Gastroesophageal sphincter (tissue), 4 donors: ENCODE measurements at regions not wholly inside any gene's neighbourhood (a gene's known extent, or its start where the extent isn't known, plus 50 kb on each side); places are given as distances from the start of the nearest gene placed in this dataset.

ENCODE experiments used
- ATAC-seq: fragments of 150-250 bp; one replicate; pipeline ENCODE4 v1.9.1; 2016; ENCODE audit warnings: mild to moderate bottlenecking, moderate library complexity
- H3K27ac ChIP-seq, 4 donors: fragments of 200-600 bp; sonication (generic) in 3 of 4; 1 replicate in 3 of 4; 2 replicates in 1 of 4; pipeline ENCODE4 v1.5.1; 2016 to 2019
- H3K27me3 ChIP-seq: fragments of 200-600 bp; sonication (generic); one replicate; pipeline ENCODE4 v1.5.1; 2019
- H3K36me3 ChIP-seq, 2 donors: fragments of 200-600 bp; sonication (generic); one replicate each; pipeline ENCODE4 v1.5.1; 2019; ENCODE audit warnings: control low read depth in 1 of 2
- H3K4me1 ChIP-seq, 3 donors: fragments of 200-600 bp; sonication (generic); 1 replicate in 2 of 3; 2 replicates in 1 of 3; pipeline ENCODE4 v1.5.1; 2016 to 2019; ENCODE audit warnings: control low read depth in 2 of 3
- H3K4me3 ChIP-seq, 2 donors: fragments of 200-600 bp; sonication (generic); one replicate each; pipeline ENCODE4 v1.5.1; 2019; ENCODE audit warnings: mild to moderate bottlenecking in 1 of 2, moderate library complexity in 1 of 2
- H3K9me3 ChIP-seq, 3 donors: fragments of 200-600 bp; sonication (generic); one replicate each; pipeline ENCODE4 v1.5.1; 2017 to 2019; ENCODE audit warnings: control low read depth in 2 of 3
- EP300 ChIP-seq: sonication (generic); formaldehyde crosslinking; IDR thresholded peaks from one replicate; pipeline ENCODE4 v1.6.1; 2017; ENCODE audit warnings: antibody characterized with exemption, mild to moderate bottlenecking
- POLR2A ChIP-seq, 2 donors: fragments of 450-650 bp; IDR thresholded peaks; one replicate each; pipeline ENCODE4 v1.6.1; 2017; ENCODE audit warnings: antibody characterized with exemption in 2 of 2, mild to moderate bottlenecking in 2 of 2, moderate library complexity in 1 of 2
- POLR2AphosphoS5 ChIP-seq: sonication (generic); formaldehyde crosslinking; IDR thresholded peaks from one replicate; pipeline ENCODE4 v1.6.1; 2017; ENCODE audit warnings: antibody characterized with exemption
- WGBS, 2 donors: methylation state at CpG; one replicate each; pipeline ENCODE4 v1.1.5; 2018; ENCODE audit warnings: low coverage in 1 of 2; 5-methylcytosine and 5-hydroxymethylcytosine counted together
- TF ChIP-seq, protein P1 (sequence below), 4 experiments: fragments of 200-600 bp in 2 of 4; fragments of 450-650 bp in 2 of 4; sonication (generic) in 1 of 4; IDR thresholded peaks; one replicate each; pipeline ENCODE4 v1.5.1; 2017 to 2019; ENCODE audit warnings: antibody characterized with exemption in 4 of 4, mild to moderate bottlenecking in 2 of 4, moderate library complexity in 2 of 4

DNA sequence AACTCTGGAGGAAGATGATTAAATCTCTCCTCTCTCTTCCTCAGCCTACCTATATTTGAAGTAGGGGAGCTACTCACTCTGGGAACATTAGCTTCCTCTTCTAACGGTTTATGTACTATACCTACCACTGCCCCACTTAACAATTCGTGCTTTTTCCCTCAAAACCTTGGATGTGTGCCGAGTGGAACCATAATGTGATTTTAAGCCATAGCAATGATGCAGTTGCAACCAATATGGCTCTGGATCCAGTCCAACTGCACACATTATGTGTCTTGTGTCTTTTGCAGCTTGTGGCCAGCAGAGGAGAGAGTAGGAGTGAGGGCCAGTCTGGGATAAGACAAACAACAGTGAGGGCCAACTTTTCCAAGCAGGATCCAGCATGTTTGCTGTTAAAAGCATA lies 170.7 kb downstream of the GATA3 start:
- 33 to 48% methylated on average over 3 of the region's 3 CpGs for WGBS, 2 donors
- TF ChIP-seq, protein P1, sequence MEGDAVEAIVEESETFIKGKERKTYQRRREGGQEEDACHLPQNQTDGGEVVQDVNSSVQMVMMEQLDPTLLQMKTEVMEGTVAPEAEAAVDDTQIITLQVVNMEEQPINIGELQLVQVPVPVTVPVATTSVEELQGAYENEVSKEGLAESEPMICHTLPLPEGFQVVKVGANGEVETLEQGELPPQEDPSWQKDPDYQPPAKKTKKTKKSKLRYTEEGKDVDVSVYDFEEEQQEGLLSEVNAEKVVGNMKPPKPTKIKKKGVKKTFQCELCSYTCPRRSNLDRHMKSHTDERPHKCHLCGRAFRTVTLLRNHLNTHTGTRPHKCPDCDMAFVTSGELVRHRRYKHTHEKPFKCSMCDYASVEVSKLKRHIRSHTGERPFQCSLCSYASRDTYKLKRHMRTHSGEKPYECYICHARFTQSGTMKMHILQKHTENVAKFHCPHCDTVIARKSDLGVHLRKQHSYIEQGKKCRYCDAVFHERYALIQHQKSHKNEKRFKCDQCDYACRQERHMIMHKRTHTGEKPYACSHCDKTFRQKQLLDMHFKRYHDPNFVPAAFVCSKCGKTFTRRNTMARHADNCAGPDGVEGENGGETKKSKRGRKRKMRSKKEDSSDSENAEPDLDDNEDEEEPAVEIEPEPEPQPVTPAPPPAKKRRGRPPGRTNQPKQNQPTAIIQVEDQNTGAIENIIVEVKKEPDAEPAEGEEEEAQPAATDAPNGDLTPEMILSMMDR (IDR thresholded peaks at IDR 0.05) = no peak
- TF ChIP-seq POLR2A (IDR thresholded peaks at IDR 0.05) = no peak
- H3K4me3 ChIP-seq = no peak overlapping the region
- H3K27ac ChIP-seq = no peak overlapping the region
- ATAC-seq = no peak
- H3K9me3 ChIP-seq = no peaks in the 10 kb centered on the region
- no peaks in the 10 kb centered on the region for H3K36me3 ChIP-seq
- H3K27me3 ChIP-seq = no peaks in the 10 kb centered on the region
- no peaks in the 10 kb centered on the region for H3K4me1 ChIP-seq

DNA sequence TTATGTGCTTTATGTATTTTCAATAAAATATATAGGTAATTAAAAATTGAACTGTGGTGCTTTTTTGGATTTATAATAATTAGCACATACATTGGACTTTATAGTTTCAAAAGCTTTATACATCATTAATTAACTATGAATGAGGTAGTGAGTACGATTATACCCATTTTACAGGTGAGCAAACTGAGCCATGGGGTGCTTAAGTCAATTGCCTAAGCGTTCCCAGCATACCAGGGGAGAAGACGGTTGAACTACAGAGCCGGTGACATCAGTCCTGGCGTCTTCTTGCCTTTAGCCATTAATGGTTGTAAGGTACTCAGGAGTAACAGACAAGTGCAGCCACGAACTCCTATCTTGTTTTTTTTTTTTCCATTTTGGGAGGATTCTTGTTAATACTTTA lies 172.8 kb downstream of the GATA3 start:
- no peaks in the 10 kb centered on the region for H3K4me1 ChIP-seq
- no peak overlapping the region for H3K4me3 ChIP-seq
- H3K27ac ChIP-seq = no peak overlapping the region
- no peaks in the 10 kb centered on the region for H3K27me3 ChIP-seq
- ATAC-seq = no peak
- WGBS, 2 donors = 77 to 90% methylated on average over 5 to 6 of the region's 6 CpGs
- TF ChIP-seq POLR2A (IDR thresholded peaks at IDR 0.05) (no peak), EP300 (no peak), POLR2AphosphoS5 (no peak)
- TF ChIP-seq, protein P1 (IDR thresholded peaks at IDR 0.05) = no peak
- no peaks in the 10 kb centered on the region for H3K36me3 ChIP-seq
- H3K9me3 ChIP-seq = no peaks in the 10 kb centered on the region

DNA sequence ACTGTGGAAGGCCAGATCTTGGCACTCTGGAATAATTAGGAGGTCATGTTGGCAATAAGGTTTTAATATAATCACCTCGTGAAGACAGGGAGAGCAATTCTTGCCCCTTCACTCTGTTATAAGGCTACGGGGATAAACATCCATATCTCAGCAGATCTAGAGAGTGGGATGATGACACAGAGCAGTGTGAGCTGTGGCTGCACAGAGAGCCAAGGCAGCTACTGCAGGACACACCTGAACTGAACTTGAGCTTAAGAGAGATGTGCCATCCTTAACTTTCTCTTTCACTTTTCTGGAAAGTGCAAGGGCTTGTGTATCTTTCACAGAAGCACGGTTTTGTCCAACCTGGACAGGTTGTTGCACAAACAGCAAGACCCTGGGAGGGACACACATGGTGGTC lies 174.7 kb downstream of the GATA3 start:
- Histone ChIP-seq H3K4me1 (no peaks in the 10 kb centered on the region), H3K9me3 (no peaks in the 10 kb centered on the region), H3K4me3 (no peak overlapping the region), H3K36me3 (no peaks in the 10 kb centered on the region), H3K27ac (no peak overlapping the region), H3K27me3 (no peaks in the 10 kb centered on the region)
- TF ChIP-seq, protein P1 (IDR thresholded peaks at IDR 0.05) = no peak
- ATAC-seq = no peak
- WGBS, 2 donors = 58 to 81% methylated on average over 3 of the region's 3 CpGs

DNA sequence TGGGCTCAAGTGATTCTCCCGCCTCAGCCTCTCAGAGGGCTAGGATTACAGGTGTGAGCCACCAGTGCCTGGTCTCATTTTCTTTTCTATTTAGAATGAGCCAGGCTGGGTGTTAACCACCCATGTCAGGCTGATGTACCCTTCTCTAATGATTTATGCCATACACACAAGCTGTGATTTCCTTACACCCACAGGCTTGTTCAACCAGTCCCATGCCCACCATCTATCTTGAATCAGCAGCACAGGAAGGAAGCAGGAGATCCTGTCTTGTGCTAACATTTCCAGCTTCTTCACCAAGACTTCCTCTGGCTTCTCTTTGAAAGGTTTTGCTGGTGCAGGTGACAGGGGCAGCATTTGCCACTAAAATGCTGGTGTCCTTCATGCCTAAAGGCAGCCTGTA lies 176.4 kb downstream of the GATA3 start:
- Histone ChIP-seq H3K9me3 (no peaks in the 10 kb centered on the region), H3K36me3 (no peaks in the 10 kb centered on the region), H3K4me3 (no peak overlapping the region), H3K27ac (no peak overlapping the region), H3K27me3 (no peaks in the 10 kb centered on the region), H3K4me1 (no peaks in the 10 kb centered on the region)
- no peak for ATAC-seq
- 100% methylated on average over 1 of the region's 1 CpG; no CpG with 5 or more reads in 1 of the 2 donors for WGBS, 2 donors
- TF ChIP-seq POLR2A (IDR thresholded peaks at IDR 0.05) (no peak), EP300 (no peak), POLR2AphosphoS5 (no peak)
- TF ChIP-seq, protein P1 (IDR thresholded peaks at IDR 0.05) = no peak

DNA sequence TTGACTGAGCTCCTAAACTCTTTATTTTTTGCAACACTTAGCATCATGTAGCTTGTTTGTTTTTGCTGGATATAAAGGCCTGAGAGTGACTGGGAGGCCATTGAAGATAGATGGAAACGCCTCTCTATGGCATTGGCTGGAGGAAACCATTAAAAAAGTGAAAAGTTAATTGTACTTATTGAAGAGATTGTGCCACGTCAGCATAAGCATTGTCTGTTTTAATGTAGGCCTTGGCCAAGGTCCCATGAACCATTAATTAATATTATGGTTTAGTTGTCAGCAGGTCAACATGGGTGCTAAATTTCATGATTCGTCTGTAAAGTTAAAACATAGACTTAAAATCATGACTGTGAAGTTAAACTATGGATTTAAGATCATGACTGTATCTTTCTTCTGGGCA lies 178.6 kb downstream of the GATA3 start:
- WGBS, 2 donors = 41 to 68% methylated on average over 3 of the region's 3 CpGs
- Histone ChIP-seq H3K36me3 (no peaks in the 10 kb centered on the region), H3K27ac (no peak overlapping the region), H3K9me3 (no peaks in the 10 kb centered on the region), H3K4me3 (no peak overlapping the region), H3K27me3 (no peaks in the 10 kb centered on the region), H3K4me1 (no peaks in the 10 kb centered on the region)
- TF ChIP-seq, protein P1 (IDR thresholded peaks at IDR 0.05) = no peak
- TF ChIP-seq POLR2AphosphoS5 (no peak), POLR2A (IDR thresholded peaks at IDR 0.05) (no peak), EP300 (no peak)
- ATAC-seq = no peak
